Esophagus muscularis mucosa (tissue), 3 donors: ENCODE measurements at regions not wholly inside any gene's neighbourhood (a gene's known extent, or its start where the extent isn't known, plus 50 kb on each side); places are given as distances from the start of the nearest gene placed in this dataset.

Experiments used
- POLR2A ChIP-seq: fragments of 450-650 bp; IDR thresholded peaks from one replicate; pipeline ENCODE4 v1.6.1; 2017; ENCODE audit warnings: antibody characterized with exemption, moderate library complexity, mild to moderate bottlenecking, low read depth
- TF ChIP-seq, protein P1 (sequence below), 3 experiments: fragments of 200-600 bp in 2 of 3; fragments of 450-650 bp in 1 of 3; sonication (generic) in 2 of 3; IDR thresholded peaks; one replicate each; pipeline ENCODE4 v1.5.1; 2017 to 2019; ENCODE audit warnings: antibody characterized with exemption in 3 of 3, mild to moderate bottlenecking in 2 of 3, moderate library complexity in 1 of 3

DNA sequence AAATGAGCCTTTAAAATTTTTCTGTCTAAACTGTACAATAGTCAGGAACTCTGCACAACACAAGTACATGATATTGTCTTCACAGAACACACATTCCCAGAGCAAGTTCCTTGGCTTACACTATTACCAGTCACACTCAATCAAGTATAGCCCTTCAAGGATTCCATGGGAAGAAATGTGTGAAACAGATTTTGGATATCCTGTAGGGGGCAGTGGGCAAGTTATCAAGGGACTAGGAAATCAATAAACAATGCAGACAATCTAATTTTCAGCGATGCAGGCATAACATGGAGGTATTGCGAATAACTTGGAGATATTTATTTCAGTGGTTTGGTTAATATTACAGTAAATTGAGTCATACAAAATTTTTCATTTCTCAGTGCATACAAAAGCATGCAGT is 1171.5 kb upstream of the NUDT12 start:
- TF ChIP-seq, protein P1, sequence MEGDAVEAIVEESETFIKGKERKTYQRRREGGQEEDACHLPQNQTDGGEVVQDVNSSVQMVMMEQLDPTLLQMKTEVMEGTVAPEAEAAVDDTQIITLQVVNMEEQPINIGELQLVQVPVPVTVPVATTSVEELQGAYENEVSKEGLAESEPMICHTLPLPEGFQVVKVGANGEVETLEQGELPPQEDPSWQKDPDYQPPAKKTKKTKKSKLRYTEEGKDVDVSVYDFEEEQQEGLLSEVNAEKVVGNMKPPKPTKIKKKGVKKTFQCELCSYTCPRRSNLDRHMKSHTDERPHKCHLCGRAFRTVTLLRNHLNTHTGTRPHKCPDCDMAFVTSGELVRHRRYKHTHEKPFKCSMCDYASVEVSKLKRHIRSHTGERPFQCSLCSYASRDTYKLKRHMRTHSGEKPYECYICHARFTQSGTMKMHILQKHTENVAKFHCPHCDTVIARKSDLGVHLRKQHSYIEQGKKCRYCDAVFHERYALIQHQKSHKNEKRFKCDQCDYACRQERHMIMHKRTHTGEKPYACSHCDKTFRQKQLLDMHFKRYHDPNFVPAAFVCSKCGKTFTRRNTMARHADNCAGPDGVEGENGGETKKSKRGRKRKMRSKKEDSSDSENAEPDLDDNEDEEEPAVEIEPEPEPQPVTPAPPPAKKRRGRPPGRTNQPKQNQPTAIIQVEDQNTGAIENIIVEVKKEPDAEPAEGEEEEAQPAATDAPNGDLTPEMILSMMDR (IDR thresholded peaks at IDR 0.05) = no peak
- TF ChIP-seq POLR2A = no peak
